ENCODE measurements at regions not wholly inside any gene's neighbourhood (a gene's known extent, or its start where the extent isn't known, plus 50 kb on each side); places are given as distances from the start of the nearest gene placed in this dataset.

DNA sequence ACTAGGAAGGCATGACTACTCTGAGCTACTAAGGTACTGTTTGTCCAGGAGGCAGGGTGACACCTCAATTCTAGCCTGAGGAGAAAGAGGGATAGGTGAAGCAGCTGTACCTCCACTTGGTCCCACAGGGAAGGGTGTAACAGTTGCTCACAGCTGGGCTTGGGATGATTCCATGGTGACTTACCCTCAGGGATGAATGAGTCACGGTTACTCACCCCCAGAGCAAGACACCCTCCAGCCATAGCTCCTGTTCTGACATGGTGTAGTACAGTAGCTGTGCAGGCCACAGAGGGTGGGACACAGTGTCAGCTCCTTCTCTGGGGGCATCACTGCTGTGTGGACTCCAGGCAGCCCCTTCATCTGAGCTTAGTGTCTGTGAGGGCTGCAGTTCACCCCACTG lies 868.6 kb upstream of the SEMA6D start:
- Mint-ChIP-seq H3K4me3 (no peak overlapping the region), H3K9me3 (peaks cover 15% of the 10 kb centered on the region), H3K4me1 (no peaks in the 10 kb centered on the region), H3K27me3 (no peaks in the 10 kb centered on the region), H3K36me3 (ENCODE audit: insufficient read depth) (peaks cover 1% of the 10 kb centered on the region), H3K27ac (ENCODE audit: low read depth) (no peak overlapping the region)
- DNase-seq (ENCODE audit: low spot score in 2 of 2) (no peak), ATAC-seq (replicated peaks; ENCODE audit: extremely low read depth, poor library complexity, severe bottlenecking) (no peak)

DNA sequence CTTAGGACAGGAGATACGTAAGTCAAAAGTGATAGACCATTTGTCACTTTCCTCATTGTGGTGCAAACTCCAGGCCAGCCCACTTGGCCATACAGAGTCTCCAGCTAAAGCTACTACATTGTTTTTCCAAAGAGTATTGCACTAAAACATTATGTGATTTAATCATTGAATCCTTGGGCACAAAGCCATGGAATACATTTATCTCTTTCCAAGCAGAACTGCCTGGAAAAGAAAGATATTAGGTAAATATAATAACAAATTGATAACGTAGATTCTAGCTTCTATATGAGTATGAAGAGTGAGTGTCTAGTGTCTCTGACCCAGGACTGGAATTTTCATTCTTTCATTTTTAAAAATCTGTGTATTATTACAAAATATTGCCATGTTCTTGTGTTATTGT lies 863.7 kb upstream of the SEMA6D start:
- Mint-ChIP-seq H3K4me1 (no peaks in the 10 kb centered on the region), H3K27ac (ENCODE audit: low read depth) (no peak overlapping the region), H3K9me3 (peaks cover 24% of the 10 kb centered on the region), H3K36me3 (ENCODE audit: insufficient read depth) (no peaks in the 10 kb centered on the region), H3K4me3 (no peak overlapping the region), H3K27me3 (no peaks in the 10 kb centered on the region)
- ATAC-seq (replicated peaks; ENCODE audit: extremely low read depth, poor library complexity, severe bottlenecking) (no peak), DNase-seq (ENCODE audit: low spot score in 2 of 2) (no peak)

- H3K4me1 Mint-ChIP-seq: no peaks in the 10 kb centered on the region
- no peak overlapping the region for H3K27ac Mint-ChIP-seq (ENCODE audit: low read depth)
- no peaks in the 10 kb centered on the region for H3K27me3 Mint-ChIP-seq
- peaks cover 19% of the 10 kb centered on the region for H3K9me3 Mint-ChIP-seq
- no peak overlapping the region for H3K4me3 Mint-ChIP-seq
- no peaks in the 10 kb centered on the region for H3K36me3 Mint-ChIP-seq (ENCODE audit: insufficient read depth)
- no peak for ATAC-seq (replicated peaks; ENCODE audit: extremely low read depth, poor library complexity, severe bottlenecking)
- no peak for DNase-seq (ENCODE audit: low spot score in 2 of 2)
These were observed 862.7 kb upstream of the SEMA6D start for GRCh38 chr15:46854564-46854963.

DNA sequence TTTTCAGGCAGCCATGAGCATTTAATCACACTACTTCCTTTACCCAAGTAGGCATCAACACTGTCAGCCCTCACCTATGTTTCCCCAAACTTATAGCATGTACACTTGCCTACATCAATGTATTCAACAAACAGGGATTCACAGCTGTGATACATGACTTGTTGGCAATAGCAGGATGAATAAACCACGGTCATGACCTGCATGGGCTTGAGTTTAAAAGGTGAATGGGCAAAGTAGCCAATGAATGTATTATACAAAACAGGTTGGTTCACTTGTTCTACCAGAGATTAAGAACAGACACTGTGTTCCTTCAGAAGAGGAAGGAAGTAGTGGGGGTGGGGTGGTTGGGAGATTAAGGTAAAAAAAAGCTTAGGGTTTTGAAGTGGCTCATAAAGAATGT lies 861.9 kb upstream of the SEMA6D start:
- no peak for DNase-seq (ENCODE audit: low spot score in 2 of 2)
- Mint-ChIP-seq H3K9me3 (peaks cover 13% of the 10 kb centered on the region), H3K4me3 (no peak overlapping the region), H3K36me3 (ENCODE audit: insufficient read depth) (peaks cover 2% of the 10 kb centered on the region), H3K27ac (ENCODE audit: low read depth) (no peak overlapping the region), H3K27me3 (no peaks in the 10 kb centered on the region), H3K4me1 (no peaks in the 10 kb centered on the region)
- no peak for ATAC-seq (replicated peaks; ENCODE audit: extremely low read depth, poor library complexity, severe bottlenecking)

- Mint-ChIP-seq H3K9me3 (peaks cover 10% of the 10 kb centered on the region), H3K36me3 (ENCODE audit: insufficient read depth) (peaks cover 2% of the 10 kb centered on the region), H3K4me1 (no peaks in the 10 kb centered on the region), H3K27me3 (no peaks in the 10 kb centered on the region), H3K27ac (ENCODE audit: low read depth) (no peak overlapping the region), H3K4me3 (no peak overlapping the region)
- no peak for ATAC-seq (replicated peaks; ENCODE audit: extremely low read depth, poor library complexity, severe bottlenecking)
- no peak for DNase-seq (ENCODE audit: low spot score in 2 of 2)
These were observed 860.3 kb upstream of the SEMA6D start for GRCh38 chr15:46856839-46857502.

GRCh38 chr15:46858150-46858549 lies 859.2 kb upstream of the SEMA6D start:
- H3K36me3 Mint-ChIP-seq (ENCODE audit: insufficient read depth): peaks cover 2% of the 10 kb centered on the region
- no peak overlapping the region for H3K27ac Mint-ChIP-seq (ENCODE audit: low read depth)
- H3K9me3 Mint-ChIP-seq: peaks cover 20% of the 10 kb centered on the region
- ATAC-seq (replicated peaks; ENCODE audit: extremely low read depth, poor library complexity, severe bottlenecking): no peak
- no peaks in the 10 kb centered on the region for H3K27me3 Mint-ChIP-seq
- no peak overlapping the region for H3K4me3 Mint-ChIP-seq
- H3K4me1 Mint-ChIP-seq: no peaks in the 10 kb centered on the region
- DNase-seq (ENCODE audit: low spot score in 2 of 2): no peak

DNA sequence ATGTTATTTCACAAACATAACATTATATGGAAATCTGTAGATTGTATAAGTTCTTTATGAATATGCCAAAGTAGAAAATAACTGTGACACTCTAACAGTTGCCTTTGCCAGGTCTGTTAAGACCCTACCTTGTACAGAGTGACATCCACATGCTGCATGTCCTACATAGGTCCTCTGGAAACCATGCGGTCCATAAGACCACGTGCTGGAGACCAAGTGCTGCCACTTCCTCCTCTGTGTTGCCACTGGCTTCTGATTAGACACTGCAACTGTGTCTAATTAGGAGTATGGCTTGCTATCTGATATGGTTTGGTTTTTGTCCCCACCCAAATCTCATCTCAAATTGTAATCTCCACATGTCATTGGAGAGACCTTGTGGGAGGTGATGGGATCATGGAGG lies 855.5 kb upstream of the SEMA6D start:
- no peak for DNase-seq (ENCODE audit: low spot score in 2 of 2)
- no peak overlapping the region for H3K4me3 Mint-ChIP-seq
- peaks cover 2% of the 10 kb centered on the region for H3K36me3 Mint-ChIP-seq (ENCODE audit: insufficient read depth)
- no peak for ATAC-seq (replicated peaks; ENCODE audit: extremely low read depth, poor library complexity, severe bottlenecking)
- no peaks in the 10 kb centered on the region for H3K4me1 Mint-ChIP-seq
- no peaks in the 10 kb centered on the region for H3K27me3 Mint-ChIP-seq
- H3K9me3 Mint-ChIP-seq: peaks cover 21% of the 10 kb centered on the region
- no peak overlapping the region for H3K27ac Mint-ChIP-seq (ENCODE audit: low read depth)

GRCh38 chr15:46865155-46865554 lies 852.1 kb upstream of the SEMA6D start:
- no peak for ATAC-seq (replicated peaks; ENCODE audit: extremely low read depth, poor library complexity, severe bottlenecking)
- H3K9me3 Mint-ChIP-seq: peaks cover 21% of the 10 kb centered on the region
- H3K27me3 Mint-ChIP-seq: no peaks in the 10 kb centered on the region

GRCh38 chr15:46872286-46872980 lies 844.9 kb upstream of the SEMA6D start:
- Mint-ChIP-seq H3K27me3 (no peaks in the 10 kb centered on the region), H3K36me3 (ENCODE audit: insufficient read depth) (no peaks in the 10 kb centered on the region), H3K4me1 (no peaks in the 10 kb centered on the region), H3K27ac (ENCODE audit: low read depth) (no peak overlapping the region), H3K9me3 (no peaks in the 10 kb centered on the region), H3K4me3 (no peak overlapping the region)
- DNase-seq (ENCODE audit: low spot score in 2 of 2): no peak
- no peak for ATAC-seq (replicated peaks; ENCODE audit: extremely low read depth, poor library complexity, severe bottlenecking)

More at GRCh38 chr15:46865155-46865554, 852.1 kb upstream of the SEMA6D start:
- Mint-ChIP-seq H3K36me3 (ENCODE audit: insufficient read depth) (no peaks in the 10 kb centered on the region), H3K4me3 (no peak overlapping the region), H3K4me1 (no peaks in the 10 kb centered on the region), H3K27ac (ENCODE audit: low read depth) (no peak overlapping the region)
- DNase-seq (ENCODE audit: low spot score in 2 of 2): no peak

DNA sequence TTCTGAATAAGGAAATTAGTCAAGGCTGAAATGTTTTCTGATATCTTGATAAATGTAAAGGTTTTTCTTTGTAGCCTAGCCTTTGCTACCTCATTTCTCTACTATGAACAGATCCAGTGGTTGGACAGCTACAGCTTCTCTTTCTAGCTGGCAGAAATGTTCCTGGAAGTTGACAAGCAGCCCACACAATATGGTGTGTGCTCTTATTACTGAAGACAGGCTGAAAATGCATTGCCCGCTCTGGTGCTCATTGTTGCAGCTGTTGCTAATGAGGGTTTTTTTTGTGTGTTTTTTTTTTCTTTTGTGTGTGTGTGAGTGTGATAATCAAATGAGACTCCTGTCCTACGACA lies 844.3 kb upstream of the SEMA6D start:
- no peak for DNase-seq (ENCODE audit: low spot score in 2 of 2)
- Mint-ChIP-seq H3K4me3 (no peak overlapping the region), H3K4me1 (no peaks in the 10 kb centered on the region)

DNA sequence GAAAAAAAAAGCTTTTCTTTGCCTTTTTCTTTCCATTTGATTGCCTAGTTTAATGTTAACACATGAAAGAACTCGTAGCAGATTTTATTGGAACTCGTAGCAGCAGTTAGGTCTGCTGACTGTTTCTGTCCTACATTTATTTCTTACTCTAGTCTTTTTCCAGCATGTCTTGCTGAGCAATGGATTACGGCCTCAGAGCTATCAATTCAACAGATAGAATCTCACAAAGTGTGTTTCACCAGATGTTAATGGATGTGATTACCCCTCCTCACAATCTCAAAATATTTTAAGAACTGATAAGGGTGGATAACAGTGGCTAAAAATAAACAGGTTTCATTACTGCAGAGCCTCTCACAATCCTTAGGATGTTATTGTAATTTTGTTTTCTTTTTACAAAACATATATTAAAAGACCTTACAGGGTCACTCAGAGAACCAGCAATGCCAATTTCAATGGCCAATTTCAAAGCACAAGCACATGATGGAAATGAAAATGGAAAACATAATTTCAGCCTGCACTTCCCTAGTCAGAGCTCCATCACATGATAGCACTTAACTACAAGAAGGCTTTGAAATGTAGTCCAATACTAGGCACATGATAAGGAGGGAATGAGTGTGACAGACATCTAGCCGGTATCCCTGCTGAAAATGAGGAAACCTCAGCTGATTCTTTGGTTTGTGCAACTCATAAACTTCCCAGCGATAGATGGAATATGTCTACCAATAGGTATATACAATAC lies 838.1 kb upstream of the SEMA6D start:
- H3K9me3 Mint-ChIP-seq: peaks cover 19% of the 10 kb centered on the region
- ATAC-seq (replicated peaks; ENCODE audit: extremely low read depth, poor library complexity, severe bottlenecking) (no peak), DNase-seq (ENCODE audit: low spot score in 2 of 2) (no peak)

More for the DNA sequence above, 844.3 kb upstream of the SEMA6D start:
- Mint-ChIP-seq H3K9me3 (no peaks in the 10 kb centered on the region), H3K27me3 (no peaks in the 10 kb centered on the region), H3K36me3 (ENCODE audit: insufficient read depth) (no peaks in the 10 kb centered on the region), H3K27ac (ENCODE audit: low read depth) (no peak overlapping the region)
- no peak for ATAC-seq (replicated peaks; ENCODE audit: extremely low read depth, poor library complexity, severe bottlenecking)

GRCh38 chr15:46880791-46881190 lies 836.5 kb upstream of the SEMA6D start:
- H3K27ac Mint-ChIP-seq (ENCODE audit: low read depth): no peak overlapping the region
- H3K4me3 Mint-ChIP-seq: no peak overlapping the region
- H3K4me1 Mint-ChIP-seq: no peaks in the 10 kb centered on the region
- no peak for ATAC-seq (replicated peaks; ENCODE audit: extremely low read depth, poor library complexity, severe bottlenecking)
- H3K36me3 Mint-ChIP-seq (ENCODE audit: insufficient read depth): no peaks in the 10 kb centered on the region
- no peaks in the 10 kb centered on the region for H3K27me3 Mint-ChIP-seq
- peaks cover 19% of the 10 kb centered on the region for H3K9me3 Mint-ChIP-seq
- DNase-seq (ENCODE audit: low spot score in 2 of 2): no peak

More for the DNA sequence above, 838.1 kb upstream of the SEMA6D start:
- Mint-ChIP-seq H3K36me3 (ENCODE audit: insufficient read depth) (no peaks in the 10 kb centered on the region), H3K27me3 (no peaks in the 10 kb centered on the region), H3K4me1 (no peaks in the 10 kb centered on the region), H3K4me3 (no peak overlapping the region), H3K27ac (ENCODE audit: low read depth) (no peak overlapping the region)

All from central memory CD8-positive, alpha-beta T cell (primary cell).